ENCODE measurements at regions not wholly inside any gene's neighbourhood (a gene's known extent, or its start where the extent isn't known, plus 50 kb on each side); places are given as distances from the start of the nearest gene placed in this dataset.

- H2AFZ ChIP-seq (ENCODE audit: low read length): no peak overlapping the region
- no peak for DNase-seq (ENCODE audit: low read depth in 2 of 2)
Measured at GRCh38 chr5:60277941-60278340, 384.4 kb upstream of the PDE4D start.

DNA sequence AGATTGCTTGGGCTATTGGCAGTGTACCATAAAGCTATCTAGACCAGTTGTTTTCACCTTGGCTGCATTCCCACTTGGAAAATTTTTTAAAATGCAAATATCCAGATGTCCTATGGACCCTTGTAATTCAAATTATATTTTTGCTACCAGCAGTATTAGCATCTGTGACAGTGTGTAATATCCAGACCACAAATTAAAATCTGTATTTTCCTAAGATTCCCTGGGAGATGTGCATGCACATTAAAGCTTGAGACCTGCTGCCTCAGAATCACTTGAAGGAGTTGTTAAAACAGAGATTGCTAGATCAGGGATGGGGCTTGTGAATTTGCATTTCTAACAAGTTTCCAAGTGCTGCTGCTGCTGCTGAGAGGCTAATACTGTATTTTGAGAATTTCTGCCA lies 381.2 kb upstream of the PDE4D start:
- H3K4me2 ChIP-seq (ENCODE audit: extremely low read depth, insufficient read depth, low read length): no peak overlapping the region
- H3K27ac ChIP-seq (ENCODE audit: insufficient read depth, low read length): no peak overlapping the region
- TF ChIP-seq EZH2 (IDR thresholded peaks at IDR 0.05; ENCODE audit: low read length, missing control alignments): no peak
- no peak for TF ChIP-seq CTCF (conservative IDR thresholded peaks at IDR 0.05 in 1 of 2, IDR thresholded peaks at IDR 0.05 in 1 of 2; ENCODE audit: low read depth in 1 of 2, low read length in 2 of 2)
- H3K36me3 ChIP-seq (ENCODE audit: control insufficient read depth, insufficient read depth, low read length): no peaks in the 10 kb centered on the region
- H4K20me1 ChIP-seq (ENCODE audit: control insufficient read depth, extremely low read depth, insufficient read depth, low read length): no peaks in the 10 kb centered on the region
- H3K9ac ChIP-seq (ENCODE audit: insufficient read depth, low read length): no peak overlapping the region
- H3K4me3 ChIP-seq (replicated peaks in 1 of 4; ENCODE audit: control extremely low read depth in 1 of 4, insufficient read depth in 1 of 4, low read depth in 3 of 4, low read length in 4 of 4): no peak overlapping the region
- H3K79me2 ChIP-seq (ENCODE audit: control insufficient read depth, insufficient read depth, low read length): no peaks in the 10 kb centered on the region
- H3K27me3 ChIP-seq (ENCODE audit: control insufficient read depth, insufficient read depth, low read length): no peaks in the 10 kb centered on the region
- no peak for DNase-seq (ENCODE audit: low read depth in 2 of 2)
- no peak overlapping the region for H2AFZ ChIP-seq (ENCODE audit: low read length)
- H3K9me3 ChIP-seq (ENCODE audit: control insufficient read depth, insufficient read depth, low read depth, low read length): no peaks in the 10 kb centered on the region
- H3K4me1 ChIP-seq (ENCODE audit: control insufficient read depth, extremely low read depth, insufficient read depth, low read length): no peaks in the 10 kb centered on the region

More at GRCh38 chr5:60277941-60278340, 384.4 kb upstream of the PDE4D start:
- Histone ChIP-seq H4K20me1 (ENCODE audit: control insufficient read depth, extremely low read depth, insufficient read depth, low read length) (no peaks in the 10 kb centered on the region), H3K4me2 (ENCODE audit: extremely low read depth, insufficient read depth, low read length) (no peak overlapping the region), H3K9ac (ENCODE audit: insufficient read depth, low read length) (no peak overlapping the region), H3K36me3 (ENCODE audit: control insufficient read depth, insufficient read depth, low read length) (no peaks in the 10 kb centered on the region), H3K4me3 (replicated peaks in 1 of 4; ENCODE audit: control extremely low read depth in 1 of 4, insufficient read depth in 1 of 4, low read depth in 3 of 4, low read length in 4 of 4) (no peak overlapping the region), H3K9me3 (ENCODE audit: control insufficient read depth, insufficient read depth, low read depth, low read length) (no peaks in the 10 kb centered on the region), H3K79me2 (ENCODE audit: control insufficient read depth, insufficient read depth, low read length) (no peaks in the 10 kb centered on the region), H3K27ac (ENCODE audit: insufficient read depth, low read length) (no peak overlapping the region), H3K27me3 (ENCODE audit: control insufficient read depth, insufficient read depth, low read length) (no peaks in the 10 kb centered on the region), H3K4me1 (ENCODE audit: control insufficient read depth, extremely low read depth, insufficient read depth, low read length) (no peaks in the 10 kb centered on the region)
- TF ChIP-seq EZH2 (IDR thresholded peaks at IDR 0.05; ENCODE audit: low read length, missing control alignments) (no peak), CTCF (conservative IDR thresholded peaks at IDR 0.05 in 1 of 2, IDR thresholded peaks at IDR 0.05 in 1 of 2; ENCODE audit: low read depth in 1 of 2, low read length in 2 of 2) (no peak)

DNA sequence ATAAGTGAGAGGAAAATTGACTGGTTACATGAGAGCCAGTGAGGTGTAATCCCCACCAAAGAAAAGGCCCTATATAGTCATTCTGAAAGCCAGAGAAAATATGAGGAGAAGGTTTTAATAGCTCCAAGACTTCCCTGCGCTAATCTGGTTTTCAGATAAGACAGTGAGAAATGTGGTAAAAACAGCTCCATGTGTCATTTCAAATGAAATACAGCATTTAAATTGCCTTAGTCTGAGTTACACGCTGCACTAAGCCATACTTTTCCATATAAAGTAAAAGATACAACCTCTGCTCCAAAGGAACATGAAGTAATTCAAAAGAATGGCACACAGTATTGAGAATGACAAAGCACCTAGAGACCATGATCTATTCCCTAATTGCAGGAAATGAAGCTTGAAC lies 378.0 kb upstream of the PDE4D start:
- Histone ChIP-seq H3K27me3 (ENCODE audit: control insufficient read depth, insufficient read depth, low read length) (no peaks in the 10 kb centered on the region), H3K9ac (ENCODE audit: insufficient read depth, low read length) (no peak overlapping the region), H2AFZ (ENCODE audit: low read length) (no peak overlapping the region), H3K27ac (ENCODE audit: insufficient read depth, low read length) (no peak overlapping the region), H4K20me1 (ENCODE audit: control insufficient read depth, extremely low read depth, insufficient read depth, low read length) (no peaks in the 10 kb centered on the region), H3K9me3 (ENCODE audit: control insufficient read depth, insufficient read depth, low read depth, low read length) (no peaks in the 10 kb centered on the region), H3K79me2 (ENCODE audit: control insufficient read depth, insufficient read depth, low read length) (no peaks in the 10 kb centered on the region), H3K36me3 (ENCODE audit: control insufficient read depth, insufficient read depth, low read length) (no peaks in the 10 kb centered on the region), H3K4me1 (ENCODE audit: control insufficient read depth, extremely low read depth, insufficient read depth, low read length) (no peaks in the 10 kb centered on the region), H3K4me3 (replicated peaks in 1 of 4; ENCODE audit: control extremely low read depth in 1 of 4, insufficient read depth in 1 of 4, low read depth in 3 of 4, low read length in 4 of 4) (no peak overlapping the region), H3K4me2 (ENCODE audit: extremely low read depth, insufficient read depth, low read length) (no peak overlapping the region)
- TF ChIP-seq CTCF (conservative IDR thresholded peaks at IDR 0.05 in 1 of 2, IDR thresholded peaks at IDR 0.05 in 1 of 2; ENCODE audit: low read depth in 1 of 2, low read length in 2 of 2): no peak
- TF ChIP-seq EZH2 (IDR thresholded peaks at IDR 0.05; ENCODE audit: low read length, missing control alignments): no peak
- peak in 1 of 2 donors; percentile 27 for DNase-seq (ENCODE audit: low read depth in 2 of 2)
